Lower lobe of right lung (tissue), 2 donors: ENCODE measurements at regions not wholly inside any gene's neighbourhood (a gene's known extent, or its start where the extent isn't known, plus 50 kb on each side); places are given as distances from the start of the nearest gene placed in this dataset.

Experiments
- ATAC-seq, 2 donors: fragments of 200-7000 bp; cut with Tn5 transposase; one replicate each; pipeline ENCODE4 v1.9.1; 2020 to 2022; ENCODE audit warnings: mild to moderate bottlenecking in 2 of 2, moderate library complexity in 2 of 2
- DNase-seq: peaks from one replicate; pipeline ENCODE4 v3.0.0-alpha.2; 2020
- H3K27ac ChIP-seq: fragments of 200-600 bp; one replicate; pipeline ENCODE4 v1.8.0; 2022
- H3K27me3 ChIP-seq: fragments of 200-600 bp; one replicate; pipeline ENCODE4 v1.8.0; 2022; ENCODE audit warnings: low read depth
- H3K36me3 ChIP-seq: fragments of 200-600 bp; one replicate; pipeline ENCODE4 v1.8.0; 2022; ENCODE audit warnings: mild to moderate bottlenecking
- H3K4me1 ChIP-seq: fragments of 200-600 bp; one replicate; pipeline ENCODE4 v1.8.0; 2022
- H3K4me3 ChIP-seq: fragments of 200-600 bp; one replicate; pipeline ENCODE4 v1.8.0; 2022; ENCODE audit warnings: mild to moderate bottlenecking
- H3K9me3 ChIP-seq: fragments of 200-600 bp; one replicate; pipeline ENCODE4 v1.8.0; 2022
- CTCF ChIP-seq: fragments of 200-600 bp; IDR thresholded peaks from one replicate; pipeline ENCODE4 v1.8.0; 2022; ENCODE audit warnings: antibody characterized with exemption, mild to moderate bottlenecking
- intact Hi-C: fragments of 100-400 bp; cut with DNase I; formaldehyde crosslinking; loops from one replicate; pipeline ENCODE4 v1.11.0; 2022
- donor health status: DM: no; HTN: yes; CAD: no; lungs with severe emphysema.

GRCh38 chr11:91158891-91159537, 936.2 kb upstream of the CHORDC1 start:
- ATAC-seq (no peak), DNase-seq (no peak)
- TF ChIP-seq CTCF = no peak
- Histone ChIP-seq H3K27ac (no peak overlapping the region), H3K27me3 (no peaks in the 10 kb centered on the region), H3K36me3 (no peaks in the 10 kb centered on the region), H3K4me3 (no peak overlapping the region), H3K4me1 (no peaks in the 10 kb centered on the region), H3K9me3 (no peaks in the 10 kb centered on the region)
- intact Hi-C loops = no loop called here

- Histone ChIP-seq H3K27ac (no peak overlapping the region), H3K4me3 (no peak overlapping the region), H3K9me3 (peaks cover 2% of the 10 kb centered on the region), H3K36me3 (no peaks in the 10 kb centered on the region), H3K27me3 (no peaks in the 10 kb centered on the region), H3K4me1 (no peaks in the 10 kb centered on the region)
- TF ChIP-seq CTCF = no peak
- no peak for ATAC-seq
- no peak for DNase-seq
- intact Hi-C loops = no loop called here
Observed at GRCh38 chr11:91158297-91158696, 935.4 kb upstream of the CHORDC1 start.

GRCh38 chr11:91156041-91156440, 933.2 kb upstream of the CHORDC1 start:
- H3K27ac ChIP-seq = no peak overlapping the region
- H3K4me1 ChIP-seq = no peaks in the 10 kb centered on the region
- DNase-seq = no peak
- H3K36me3 ChIP-seq = no peaks in the 10 kb centered on the region
- H3K4me3 ChIP-seq = no peak overlapping the region
- no peak for TF ChIP-seq CTCF
- no peak for ATAC-seq
- no peaks in the 10 kb centered on the region for H3K27me3 ChIP-seq
- H3K9me3 ChIP-seq = peaks cover 8% of the 10 kb centered on the region
- intact Hi-C loops = no loop called here

- intact Hi-C loops = no loop called here
- Histone ChIP-seq H3K27me3 (no peaks in the 10 kb centered on the region), H3K4me1 (no peaks in the 10 kb centered on the region), H3K4me3 (no peak overlapping the region), H3K9me3 (peaks cover 4% of the 10 kb centered on the region), H3K27ac (no peak overlapping the region), H3K36me3 (no peaks in the 10 kb centered on the region)
- TF ChIP-seq CTCF = no peak
- no peak for DNase-seq
- ATAC-seq = no peak
Observed at GRCh38 chr11:91147885-91148284, 925.0 kb upstream of the CHORDC1 start.

GRCh38 chr11:91141655-91142054, 918.8 kb upstream of the CHORDC1 start:
- H3K4me3 ChIP-seq = no peak overlapping the region
- no peak overlapping the region for H3K27ac ChIP-seq
- DNase-seq (no peak), ATAC-seq (no peak)
- H3K9me3 ChIP-seq = no peaks in the 10 kb centered on the region
- TF ChIP-seq CTCF = no peak
- H3K4me1 ChIP-seq = no peaks in the 10 kb centered on the region
- no peaks in the 10 kb centered on the region for H3K36me3 ChIP-seq
- intact Hi-C loops = no loop called here
- H3K27me3 ChIP-seq = no peaks in the 10 kb centered on the region

- intact Hi-C loops = no loop called here
- H3K27me3 ChIP-seq = no peaks in the 10 kb centered on the region
- H3K4me3 ChIP-seq = no peak overlapping the region
- DNase-seq = no peak
- no peaks in the 10 kb centered on the region for H3K36me3 ChIP-seq
- ATAC-seq = no peak
- H3K4me1 ChIP-seq = no peaks in the 10 kb centered on the region
- no peak overlapping the region for H3K27ac ChIP-seq
- TF ChIP-seq CTCF = no peak
- no peaks in the 10 kb centered on the region for H3K9me3 ChIP-seq
Observed at GRCh38 chr11:91136631-91137030, 913.8 kb upstream of the CHORDC1 start.
